ENCODE measurements at regions not wholly inside any gene's neighbourhood (a gene's known extent, or its start where the extent isn't known, plus 50 kb on each side); places are given as distances from the start of the nearest gene placed in this dataset.

DNA sequence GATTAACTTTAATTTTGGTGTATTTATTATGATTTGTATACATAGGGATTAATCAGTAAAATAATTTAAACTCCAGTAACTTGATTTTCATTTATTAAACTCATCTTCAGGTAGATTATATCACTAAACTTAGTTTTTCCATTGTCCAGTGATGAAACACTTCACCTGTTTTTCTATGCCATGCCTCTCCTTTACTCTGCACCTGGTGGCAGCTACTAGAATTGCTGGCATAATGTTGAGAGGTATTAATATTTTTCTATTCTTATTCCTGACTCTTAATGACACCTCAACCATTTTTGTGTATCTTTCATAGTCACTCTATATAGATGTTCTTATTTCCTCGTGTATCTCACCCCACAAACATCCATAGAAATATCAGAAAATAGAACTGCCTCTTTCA, 940.3 kb upstream of the CRIM1 start:
- no peak for DNase-seq

DNA sequence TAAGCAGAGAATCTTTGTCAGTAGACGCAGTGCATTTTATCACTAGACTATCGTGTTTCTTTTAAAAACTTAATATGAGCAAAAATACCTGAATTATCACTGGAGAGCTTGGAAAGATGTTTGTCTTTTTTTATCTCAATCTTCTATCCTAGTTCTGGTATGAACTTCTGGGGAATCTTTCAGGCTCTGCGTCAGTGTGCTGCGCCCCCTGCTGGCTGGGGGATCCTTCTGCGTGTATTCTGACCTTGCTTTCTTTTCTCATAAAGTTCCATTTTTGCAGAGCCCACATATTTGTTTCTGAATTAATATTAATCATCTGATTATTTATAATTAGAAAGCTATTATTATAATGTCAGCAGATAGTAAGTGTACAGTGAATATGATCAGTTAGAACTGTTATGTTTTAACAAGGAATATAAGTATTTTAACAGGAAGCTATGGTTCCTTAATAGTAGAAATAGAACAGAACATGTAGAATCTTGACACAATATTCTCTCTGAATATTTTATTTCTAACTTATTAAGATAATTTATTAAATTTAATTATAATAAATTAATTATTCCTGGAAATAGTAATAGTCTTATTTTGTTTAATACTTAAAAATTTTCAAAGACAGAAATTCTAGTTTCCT, 945.0 kb upstream of the CRIM1 start:
- ATAC-seq (ENCODE audit: low FRiP score) (no peak), DNase-seq (peak; percentile 67 to 85)
- H3K27ac ChIP-seq (ENCODE audit: low read depth in 1 of 2, low read length in 2 of 2), result no peak overlapping the region
- H3K4me1 ChIP-seq (ENCODE audit: control insufficient read depth in 1 of 2, insufficient read depth in 2 of 2, low read length in 2 of 2), result no peaks in the 10 kb centered on the region
- no peaks in the 10 kb centered on the region for H3K36me3 ChIP-seq (ENCODE audit: control insufficient read depth in 1 of 2, insufficient read depth in 2 of 2, low read length in 1 of 2)
- no peaks in the 10 kb centered on the region for H3K27me3 ChIP-seq (ENCODE audit: control insufficient read depth in 1 of 2, insufficient read depth in 2 of 2, low read length in 1 of 2)
- intact Hi-C loops (cut with DNase I), result loop anchor here (5.0 to 10.0 kb wide), 2 partner anchors 243 to 1736 kb away; no protein-coding TSS in a partner anchor
- no peaks in the 10 kb centered on the region for H3K9me3 ChIP-seq (ENCODE audit: control insufficient read depth, low read length)
- WGBS, 2 donors, result 22% methylated on average over 5 of the region's 5 CpGs
- H3K4me3 ChIP-seq (ENCODE audit: low read length in 2 of 2), result no peak overlapping the region

More for the DNA sequence above, 940.3 kb upstream of the CRIM1 start:
- Histone ChIP-seq H3K9me3 (ENCODE audit: control insufficient read depth, low read length) (no peaks in the 10 kb centered on the region), H3K27ac (ENCODE audit: low read depth in 1 of 2, low read length in 2 of 2) (no peak overlapping the region), H3K4me1 (ENCODE audit: control insufficient read depth in 1 of 2, insufficient read depth in 2 of 2, low read length in 2 of 2) (no peaks in the 10 kb centered on the region), H3K36me3 (ENCODE audit: control insufficient read depth in 1 of 2, insufficient read depth in 2 of 2, low read length in 1 of 2) (no peaks in the 10 kb centered on the region), H3K27me3 (ENCODE audit: control insufficient read depth in 1 of 2, insufficient read depth in 2 of 2, low read length in 1 of 2) (no peaks in the 10 kb centered on the region), H3K4me3 (ENCODE audit: low read length in 2 of 2) (no peak overlapping the region)
- WGBS, 2 donors, result 40 to 56% methylated on average over 1 of the region's 1 CpG
- intact Hi-C loops (cut with DNase I), result loop anchor here in 1 of 2 donors (10.0 kb wide), 1 partner anchor 1740 kb away; no protein-coding TSS in a partner anchor
- ATAC-seq (ENCODE audit: low FRiP score), result no peak

DNA sequence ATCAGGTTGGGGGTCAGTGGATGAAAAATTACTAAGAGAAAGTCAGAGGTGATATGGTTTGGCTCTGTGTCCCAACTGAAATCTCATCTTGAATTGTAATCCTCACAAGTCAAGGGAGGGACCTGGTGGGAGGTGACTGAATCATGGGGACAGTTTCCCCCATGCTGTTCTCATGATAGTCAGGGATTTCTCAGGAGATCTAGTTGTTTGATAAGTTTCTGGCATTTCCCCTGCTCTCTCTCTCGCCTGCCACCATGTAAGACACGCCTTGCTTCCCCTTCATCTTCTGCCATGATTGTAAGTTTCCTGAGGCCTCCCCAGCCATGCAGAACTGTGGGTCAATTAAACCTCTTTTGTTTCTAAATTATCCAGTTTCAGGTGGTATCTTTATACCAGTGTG, 945.8 kb upstream of the CRIM1 start:
- H3K27me3 ChIP-seq (ENCODE audit: control insufficient read depth in 1 of 2, insufficient read depth in 2 of 2, low read length in 1 of 2), result no peaks in the 10 kb centered on the region
- ATAC-seq (ENCODE audit: low FRiP score), result no peak
- no peaks in the 10 kb centered on the region for H3K4me1 ChIP-seq (ENCODE audit: control insufficient read depth in 1 of 2, insufficient read depth in 2 of 2, low read length in 2 of 2)
- H3K36me3 ChIP-seq (ENCODE audit: control insufficient read depth in 1 of 2, insufficient read depth in 2 of 2, low read length in 1 of 2), result no peaks in the 10 kb centered on the region
- H3K27ac ChIP-seq (ENCODE audit: low read depth in 1 of 2, low read length in 2 of 2), result no peak overlapping the region
- no peak for DNase-seq
- no peak overlapping the region for H3K4me3 ChIP-seq (ENCODE audit: low read length in 2 of 2)
- 73 to 83% methylated on average over 2 of the region's 2 CpGs for WGBS, 2 donors
- intact Hi-C loops (cut with DNase I), result loop anchor here (5.0 to 10.0 kb wide), 2 partner anchors 242 to 1735 kb away; no protein-coding TSS in a partner anchor
- H3K9me3 ChIP-seq (ENCODE audit: control insufficient read depth, low read length), result no peaks in the 10 kb centered on the region

DNA sequence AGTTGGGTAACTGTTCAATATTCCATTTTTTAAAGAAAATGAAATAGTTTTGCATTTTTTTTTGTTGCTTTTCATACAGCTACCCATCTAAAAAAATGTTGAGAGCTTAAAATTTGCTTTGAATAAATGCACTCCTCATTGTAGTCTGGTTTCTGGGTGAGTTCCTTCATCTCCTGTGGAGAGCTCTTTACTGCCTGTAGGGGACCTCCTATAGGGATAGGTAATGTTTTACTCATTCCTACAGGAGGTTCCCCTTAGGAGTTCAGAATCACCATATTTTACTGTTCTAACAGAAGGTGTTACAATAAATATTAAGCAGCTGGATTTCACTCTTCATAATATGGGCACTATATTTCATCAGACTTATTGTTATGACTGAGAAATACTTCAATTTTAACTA, 947.3 kb upstream of the CRIM1 start:
- intact Hi-C loops (cut with DNase I), result no loop called here
- no peak overlapping the region for H3K4me3 ChIP-seq (ENCODE audit: low read length in 2 of 2)
- no peak overlapping the region for H3K27ac ChIP-seq (ENCODE audit: low read depth in 1 of 2, low read length in 2 of 2)
- no peaks in the 10 kb centered on the region for H3K36me3 ChIP-seq (ENCODE audit: control insufficient read depth in 1 of 2, insufficient read depth in 2 of 2, low read length in 1 of 2)
- no peaks in the 10 kb centered on the region for H3K4me1 ChIP-seq (ENCODE audit: control insufficient read depth in 1 of 2, insufficient read depth in 2 of 2, low read length in 2 of 2)
- H3K27me3 ChIP-seq (ENCODE audit: control insufficient read depth in 1 of 2, insufficient read depth in 2 of 2, low read length in 1 of 2), result no peaks in the 10 kb centered on the region
- H3K9me3 ChIP-seq (ENCODE audit: control insufficient read depth, low read length), result no peaks in the 10 kb centered on the region
- DNase-seq, result no peak
- ATAC-seq (ENCODE audit: low FRiP score), result no peak

DNA sequence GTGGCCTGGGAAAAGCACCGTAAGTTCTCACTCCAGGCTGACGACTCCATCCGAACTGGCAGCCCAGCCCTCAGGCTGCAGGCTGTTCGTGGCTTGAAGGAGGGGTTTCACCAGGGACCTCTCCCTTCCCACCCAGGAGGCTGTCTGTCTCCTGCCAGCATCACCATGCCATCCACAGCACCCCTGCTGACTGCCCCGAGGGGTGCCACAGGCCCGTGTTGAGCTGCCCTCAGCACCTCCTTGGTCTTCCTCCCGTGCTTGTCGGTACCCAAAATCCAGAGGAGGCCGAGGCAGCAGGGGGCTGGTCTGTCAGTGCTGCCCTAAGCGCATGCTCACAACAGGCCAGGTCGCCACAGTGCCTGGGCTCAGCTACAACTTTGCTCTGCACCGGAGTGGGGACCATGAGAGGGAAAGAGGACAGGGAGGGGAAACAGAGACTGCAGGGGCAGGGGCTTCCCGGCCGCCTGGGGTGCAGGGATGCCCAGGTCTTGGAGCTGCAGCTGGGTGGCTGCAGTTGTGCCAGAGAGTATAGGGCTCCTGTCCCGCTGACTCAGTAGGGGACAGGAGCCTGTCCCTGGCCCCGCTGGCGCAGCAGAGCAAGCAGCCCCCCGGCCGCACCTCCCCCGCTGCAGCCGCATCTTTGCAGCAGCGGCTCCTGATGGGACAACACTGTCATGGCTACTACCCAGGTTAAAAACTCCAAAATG, 963.7 kb upstream of the CRIM1 start:
- DNase-seq, result no peak
- Histone ChIP-seq H3K9me3 (ENCODE audit: control insufficient read depth, low read length) (no peaks in the 10 kb centered on the region), H3K4me1 (ENCODE audit: control insufficient read depth in 1 of 2, insufficient read depth in 2 of 2, low read length in 2 of 2) (no peaks in the 10 kb centered on the region), H3K27ac (ENCODE audit: low read depth in 1 of 2, low read length in 2 of 2) (no peak overlapping the region), H3K27me3 (ENCODE audit: control insufficient read depth in 1 of 2, insufficient read depth in 2 of 2, low read length in 1 of 2) (no peaks in the 10 kb centered on the region), H3K4me3 (ENCODE audit: low read length in 2 of 2) (no peak overlapping the region), H3K36me3 (ENCODE audit: control insufficient read depth in 1 of 2, insufficient read depth in 2 of 2, low read length in 1 of 2) (no peaks in the 10 kb centered on the region)
- 91 to 93% methylated on average over 22 of the region's 22 CpGs for WGBS, 2 donors
- ATAC-seq (ENCODE audit: low FRiP score), result peak; percentile 56
- intact Hi-C loops (cut with DNase I), result no loop called here

DNA sequence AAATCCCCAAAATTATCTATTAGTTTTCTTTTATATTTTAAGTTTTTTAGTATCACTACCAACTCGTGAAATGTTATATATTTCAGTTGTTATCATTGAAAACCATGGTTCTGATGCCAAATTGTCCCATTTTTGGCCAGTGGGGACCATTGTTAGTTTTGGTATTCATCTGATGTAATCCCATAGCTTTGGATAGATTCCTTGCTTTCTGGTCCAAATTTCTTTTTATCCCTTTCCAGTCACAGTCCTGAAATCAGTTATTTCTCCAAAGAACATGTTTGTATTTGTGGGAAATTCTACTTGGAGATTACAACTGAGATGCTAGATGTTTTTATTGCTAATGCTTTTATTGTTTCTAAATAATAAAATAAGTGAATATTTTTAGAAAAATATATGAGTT, 976.8 kb upstream of the CRIM1 start:
- Histone ChIP-seq H3K4me3 (ENCODE audit: low read length in 2 of 2) (no peak overlapping the region), H3K9me3 (ENCODE audit: control insufficient read depth, low read length) (no peaks in the 10 kb centered on the region), H3K27ac (ENCODE audit: low read depth in 1 of 2, low read length in 2 of 2) (no peak overlapping the region), H3K36me3 (ENCODE audit: control insufficient read depth in 1 of 2, insufficient read depth in 2 of 2, low read length in 1 of 2) (no peaks in the 10 kb centered on the region), H3K4me1 (ENCODE audit: control insufficient read depth in 1 of 2, insufficient read depth in 2 of 2, low read length in 2 of 2) (no peaks in the 10 kb centered on the region), H3K27me3 (ENCODE audit: control insufficient read depth in 1 of 2, insufficient read depth in 2 of 2, low read length in 1 of 2) (no peaks in the 10 kb centered on the region)
- intact Hi-C loops (cut with DNase I), result no loop called here
- ATAC-seq (ENCODE audit: low FRiP score) (no peak), DNase-seq (no peak)
- WGBS, 2 donors, result 11 to 15% methylated on average over 1 of the region's 1 CpG

DNA sequence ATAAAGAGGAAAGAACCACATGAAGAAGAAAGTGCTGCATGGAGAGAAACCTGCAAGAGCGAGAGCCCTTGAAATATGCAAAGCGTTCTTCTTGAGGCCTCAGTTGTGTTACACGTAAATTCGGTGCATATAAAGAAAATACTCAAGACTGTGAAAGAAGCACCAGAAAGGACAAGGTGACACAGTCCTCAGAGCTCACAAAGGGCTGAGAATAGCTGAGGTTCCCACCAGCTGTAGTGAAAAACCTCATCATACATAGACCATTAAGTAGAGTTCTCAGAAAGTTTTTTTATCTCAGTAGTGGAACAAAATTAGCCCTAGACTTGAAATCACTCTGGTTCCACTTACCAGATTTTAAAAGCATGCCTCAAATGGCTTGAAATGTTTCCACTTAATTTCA, 980.7 kb upstream of the CRIM1 start:
- Histone ChIP-seq H3K36me3 (ENCODE audit: control insufficient read depth in 1 of 2, insufficient read depth in 2 of 2, low read length in 1 of 2) (no peaks in the 10 kb centered on the region), H3K27ac (ENCODE audit: low read depth in 1 of 2, low read length in 2 of 2) (no peak overlapping the region), H3K4me3 (ENCODE audit: low read length in 2 of 2) (no peak overlapping the region), H3K27me3 (ENCODE audit: control insufficient read depth in 1 of 2, insufficient read depth in 2 of 2, low read length in 1 of 2) (no peaks in the 10 kb centered on the region), H3K4me1 (ENCODE audit: control insufficient read depth in 1 of 2, insufficient read depth in 2 of 2, low read length in 2 of 2) (no peaks in the 10 kb centered on the region), H3K9me3 (ENCODE audit: control insufficient read depth, low read length) (peaks cover 3% of the 10 kb centered on the region)
- ATAC-seq (ENCODE audit: low FRiP score) (no peak), DNase-seq (no peak)
- WGBS, 2 donors, result 93 to 94% methylated on average over 4 of the region's 4 CpGs
- intact Hi-C loops (cut with DNase I), result no loop called here

DNA sequence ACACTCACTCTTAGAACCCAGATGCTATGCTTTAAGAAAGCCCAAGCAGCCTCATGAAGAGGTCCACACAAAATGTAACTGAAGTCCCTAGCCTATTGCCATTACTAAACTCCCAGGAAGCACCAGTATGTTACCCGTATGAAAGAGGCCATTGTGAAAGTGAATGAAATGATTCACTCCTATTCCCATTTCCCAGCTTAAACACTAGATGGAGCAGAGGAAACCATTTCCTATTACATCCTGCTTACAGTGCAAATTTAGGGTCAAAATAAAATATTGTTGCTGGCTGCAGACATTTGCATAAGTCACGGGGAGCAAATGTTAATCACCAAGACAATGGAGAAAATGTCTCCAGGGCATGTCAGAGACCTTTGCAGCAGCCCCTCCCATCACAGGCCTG, 989.7 kb upstream of the CRIM1 start:
- no peaks in the 10 kb centered on the region for H3K9me3 ChIP-seq (ENCODE audit: control insufficient read depth, low read length)
- no peak overlapping the region for H3K4me3 ChIP-seq (ENCODE audit: low read length in 2 of 2)
- 51 to 58% methylated on average over 2 of the region's 2 CpGs for WGBS, 2 donors
- H3K27ac ChIP-seq (ENCODE audit: low read depth in 1 of 2, low read length in 2 of 2), result no peak overlapping the region
- H3K36me3 ChIP-seq (ENCODE audit: control insufficient read depth in 1 of 2, insufficient read depth in 2 of 2, low read length in 1 of 2), result no peaks in the 10 kb centered on the region
- H3K27me3 ChIP-seq (ENCODE audit: control insufficient read depth in 1 of 2, insufficient read depth in 2 of 2, low read length in 1 of 2), result no peaks in the 10 kb centered on the region
- intact Hi-C loops (cut with DNase I), result no loop called here
- ATAC-seq (ENCODE audit: low FRiP score), result no peak
- DNase-seq, result no peak
- H3K4me1 ChIP-seq (ENCODE audit: control insufficient read depth in 1 of 2, insufficient read depth in 2 of 2, low read length in 2 of 2), result no peaks in the 10 kb centered on the region

DNA sequence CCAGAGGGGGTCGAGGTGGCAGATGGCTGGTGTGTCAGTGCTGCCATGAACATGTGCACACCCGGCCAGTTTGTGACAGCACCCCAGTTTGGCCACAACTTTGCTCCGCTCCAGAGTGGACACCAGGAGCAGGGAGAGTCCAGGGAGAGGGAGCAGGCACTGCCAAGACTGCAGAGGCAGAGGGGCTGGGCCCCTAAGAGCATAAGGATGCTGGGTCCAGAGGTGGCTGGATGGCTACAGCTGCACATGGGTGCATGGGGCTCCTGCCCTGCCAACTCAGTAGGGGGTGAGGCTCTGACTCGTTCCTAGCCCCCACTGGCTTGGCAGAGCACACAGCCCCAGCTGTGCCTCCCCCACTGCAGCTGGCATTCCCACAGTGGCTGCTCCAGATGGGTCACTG, 999.2 kb upstream of the CRIM1 start:
- no peaks in the 10 kb centered on the region for H3K27me3 ChIP-seq (ENCODE audit: control insufficient read depth in 1 of 2, insufficient read depth in 2 of 2, low read length in 1 of 2)
- no peaks in the 10 kb centered on the region for H3K4me1 ChIP-seq (ENCODE audit: control insufficient read depth in 1 of 2, insufficient read depth in 2 of 2, low read length in 2 of 2)
- H3K27ac ChIP-seq (ENCODE audit: low read depth in 1 of 2, low read length in 2 of 2), result no peak overlapping the region
- no peak overlapping the region for H3K4me3 ChIP-seq (ENCODE audit: low read length in 2 of 2)
- no peaks in the 10 kb centered on the region for H3K36me3 ChIP-seq (ENCODE audit: control insufficient read depth in 1 of 2, insufficient read depth in 2 of 2, low read length in 1 of 2)
- 71 to 74% methylated on average over 4 of the region's 4 CpGs for WGBS, 2 donors
- intact Hi-C loops (cut with DNase I), result no loop called here
- DNase-seq, result no peak
- H3K9me3 ChIP-seq (ENCODE audit: control insufficient read depth, low read length), result no peaks in the 10 kb centered on the region
- ATAC-seq (ENCODE audit: low FRiP score), result peak; percentile 46

Measured in aorta (tissue), 5 donors.